Thymus (tissue), 11 donors: ENCODE measurements at regions not wholly inside any gene's neighbourhood (a gene's known extent, or its start where the extent isn't known, plus 50 kb on each side); places are given as distances from the start of the nearest gene placed in this dataset.

Source experiments
- DNase-seq, 9 donors: peaks; one replicate each; pipeline ENCODE4 v3.0.0-alpha.2; 2013; ENCODE audit warnings: low spot score in 9 of 9, low read depth in 6 of 9, missing footprints in 1 of 9
- H3K27ac ChIP-seq, 2 donors: one replicate each; pipeline ENCODE4 v1.5.1; 2013; ENCODE audit warnings: control low read depth in 1 of 2, low read depth in 1 of 2, low read length in 1 of 2, mild to moderate bottlenecking in 1 of 2, moderate library complexity in 1 of 2
- H3K27me3 ChIP-seq, 2 donors: one replicate each; pipeline ENCODE4 v1.5.1; 2013; ENCODE audit warnings: low read length in 1 of 2; ENCODE audit not compliant: control insufficient read depth in 2 of 2, insufficient read depth in 1 of 2
- H3K36me3 ChIP-seq, 2 donors: one replicate each; pipeline ENCODE4 v1.5.1; 2013; ENCODE audit warnings: low read length in 1 of 2, mild to moderate bottlenecking in 1 of 2, moderate library complexity in 1 of 2; ENCODE audit not compliant: control insufficient read depth in 2 of 2, insufficient read depth in 2 of 2
- H3K4me1 ChIP-seq, 2 donors: one replicate each; pipeline ENCODE4 v1.5.1; 2013; ENCODE audit warnings: low read length in 2 of 2; ENCODE audit not compliant: control insufficient read depth in 2 of 2, insufficient read depth in 2 of 2
- H3K4me3 ChIP-seq, 2 donors: one replicate each; pipeline ENCODE4 v1.5.1; 2013; ENCODE audit warnings: low read length in 2 of 2, control low read depth in 1 of 2, mild to moderate bottlenecking in 1 of 2
- H3K9me3 ChIP-seq, 2 donors: one replicate each; pipeline ENCODE4 v1.5.1; 2013; ENCODE audit warnings: low read length in 1 of 2, mild to moderate bottlenecking in 1 of 2; ENCODE audit not compliant: control insufficient read depth in 2 of 2, insufficient read depth in 1 of 2
- WGBS: extraction: QIAGEN DNeasy Blood & Tissue Kit; methylation state at CpG from one replicate; pipeline ENCODE4 v1.1.7; 2013; 5-methylcytosine and 5-hydroxymethylcytosine counted together
- donor health status: healthy.

DNA sequence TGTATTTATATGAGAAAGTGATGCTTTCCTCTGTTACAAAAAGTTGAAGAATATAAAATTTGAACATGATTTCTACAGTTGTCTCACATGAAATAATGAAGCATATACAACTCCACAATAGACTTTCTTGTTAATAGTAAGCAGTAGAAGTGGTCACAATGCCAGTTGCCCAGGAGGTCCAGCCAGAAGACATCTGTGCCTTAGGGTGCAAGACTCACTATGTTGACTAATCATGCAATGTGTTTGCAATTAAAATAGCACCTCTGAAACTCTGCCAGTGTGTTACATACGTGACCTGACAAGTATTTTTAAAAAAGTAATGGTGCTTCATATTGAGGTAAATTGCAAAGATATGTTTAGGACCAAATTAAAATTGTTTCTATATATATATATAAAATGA, 547.2 kb downstream of the ETV1 start:
- WGBS = 78% methylated on average over 1 of the region's 1 CpG
- H3K9me3 ChIP-seq = no peaks in the 10 kb centered on the region
- DNase-seq = no peak
- H3K36me3 ChIP-seq = no peaks in the 10 kb centered on the region
- H3K4me3 ChIP-seq = no peak overlapping the region
- no peak overlapping the region for H3K27ac ChIP-seq
- H3K27me3 ChIP-seq = no peaks in the 10 kb centered on the region
- H3K4me1 ChIP-seq = no peaks in the 10 kb centered on the region

DNA sequence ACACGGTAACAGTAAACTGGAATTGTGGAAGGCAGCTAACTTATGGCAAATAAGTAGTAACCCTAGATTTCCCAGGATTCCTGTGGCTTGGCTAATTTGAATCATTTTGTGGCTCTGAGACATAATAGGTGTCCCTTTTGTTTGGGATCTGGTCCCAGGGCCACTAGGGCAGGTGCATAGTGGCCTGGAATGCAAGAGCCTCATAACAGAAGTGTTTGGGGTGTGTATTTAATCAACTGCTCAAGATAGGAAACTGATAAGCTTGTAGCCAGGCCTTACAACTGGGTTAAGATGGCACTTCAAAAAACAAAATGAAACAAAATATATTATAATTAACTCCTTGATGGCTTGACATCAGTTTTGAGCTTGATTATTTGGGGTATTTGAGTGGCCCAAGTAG, 541.8 kb downstream of the ETV1 start:
- peaks cover 0 to 2% of the 10 kb centered on the region in 2 donors for H3K9me3 ChIP-seq
- 97% methylated on average over 1 of the region's 1 CpG for WGBS
- H3K36me3 ChIP-seq = no peaks in the 10 kb centered on the region
- no peaks in the 10 kb centered on the region for H3K27me3 ChIP-seq
- DNase-seq = no peak
- H3K4me3 ChIP-seq = no peak overlapping the region
- H3K27ac ChIP-seq = no peak overlapping the region
- no peaks in the 10 kb centered on the region for H3K4me1 ChIP-seq

DNA sequence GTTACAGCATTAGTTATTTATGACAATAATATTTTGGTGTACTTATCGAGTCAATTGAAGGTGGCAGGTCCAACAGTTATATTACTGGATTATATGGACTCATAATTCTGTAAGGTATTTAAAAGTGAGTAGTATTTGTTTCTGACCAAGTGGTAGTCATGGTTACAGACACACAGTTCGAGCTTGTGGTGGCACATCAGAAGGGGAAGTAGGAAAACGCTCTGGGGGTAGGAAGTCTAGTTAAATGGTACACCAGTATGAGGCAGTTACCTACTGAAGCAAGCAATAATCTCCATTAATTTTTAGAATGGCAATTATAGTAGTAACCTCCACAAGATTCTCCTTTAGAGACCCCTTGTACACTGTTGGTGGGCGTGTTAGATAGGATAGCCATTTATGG, 541.2 kb downstream of the ETV1 start:
- Histone ChIP-seq H3K4me1 (no peaks in the 10 kb centered on the region), H3K4me3 (no peak overlapping the region), H3K36me3 (no peaks in the 10 kb centered on the region), H3K9me3 (peaks cover 0 to 2% of the 10 kb centered on the region in 2 donors), H3K27me3 (no peaks in the 10 kb centered on the region), H3K27ac (no peak overlapping the region)
- 69% methylated on average over 4 of the region's 4 CpGs for WGBS
- no peak for DNase-seq

DNA sequence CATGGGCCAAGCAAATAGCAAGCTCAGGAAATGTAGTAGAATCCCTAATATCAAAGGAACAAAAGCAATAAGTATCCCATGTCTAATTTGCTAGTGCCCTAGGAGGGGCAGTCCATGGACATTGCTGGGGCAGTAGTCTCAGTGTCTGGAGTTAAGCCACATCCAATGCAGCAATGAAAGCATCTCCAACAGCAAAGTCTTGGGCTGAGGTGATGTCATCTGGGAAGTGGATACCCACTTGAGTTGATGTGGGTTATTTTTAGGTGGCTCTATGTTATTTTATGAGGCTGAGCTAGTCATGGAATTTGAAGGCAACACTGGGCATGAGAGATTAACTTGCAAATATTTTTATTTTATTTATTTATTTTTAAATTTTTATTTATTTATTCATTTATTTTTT, 540.0 kb downstream of the ETV1 start:
- Histone ChIP-seq H3K27me3 (no peaks in the 10 kb centered on the region), H3K27ac (no peak overlapping the region), H3K4me3 (no peak overlapping the region), H3K36me3 (no peaks in the 10 kb centered on the region), H3K9me3 (peaks cover 0 to 2% of the 10 kb centered on the region in 2 donors), H3K4me1 (no peaks in the 10 kb centered on the region)
- DNase-seq = no peak

DNA sequence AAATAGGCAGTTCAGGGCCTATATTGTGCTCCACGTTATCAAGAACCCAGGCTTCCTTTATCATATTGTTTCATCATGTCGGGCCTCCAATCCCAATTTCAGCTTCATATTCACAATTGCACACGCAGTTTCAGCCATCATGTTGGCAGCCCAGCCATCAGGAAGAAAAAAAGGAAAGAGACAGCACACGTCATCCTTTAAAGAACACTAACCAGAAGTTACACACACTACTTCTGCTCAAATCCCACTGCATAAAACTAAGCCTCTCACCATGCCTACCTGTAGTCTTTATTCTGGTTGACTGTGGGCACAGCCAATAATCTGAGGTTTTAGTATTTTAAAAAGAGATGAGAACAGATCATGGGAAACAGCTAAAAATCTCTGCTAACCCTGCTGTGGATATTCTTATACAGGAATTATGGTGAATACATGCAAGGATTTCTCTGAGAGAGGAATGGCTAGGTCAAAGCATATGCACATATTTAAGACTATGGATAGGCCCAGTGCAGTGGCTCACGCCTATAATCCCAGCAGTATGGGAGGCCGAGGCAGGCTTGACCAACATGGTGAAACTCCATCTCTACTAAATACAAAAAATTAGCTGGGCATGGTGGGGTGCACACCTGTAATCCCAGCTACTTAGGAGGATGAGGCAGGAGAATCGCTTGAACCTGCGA, 534.4 kb downstream of the ETV1 start:
- no peaks in the 10 kb centered on the region for H3K4me1 ChIP-seq
- H3K27me3 ChIP-seq = no peaks in the 10 kb centered on the region
- no peaks in the 10 kb centered on the region for H3K36me3 ChIP-seq
- H3K4me3 ChIP-seq = no peak overlapping the region
- 94% methylated on average over 8 of the region's 8 CpGs for WGBS
- H3K9me3 ChIP-seq = peaks cover 0 to 2% of the 10 kb centered on the region in 2 donors
- DNase-seq = no peak
- H3K27ac ChIP-seq = no peak overlapping the region

DNA sequence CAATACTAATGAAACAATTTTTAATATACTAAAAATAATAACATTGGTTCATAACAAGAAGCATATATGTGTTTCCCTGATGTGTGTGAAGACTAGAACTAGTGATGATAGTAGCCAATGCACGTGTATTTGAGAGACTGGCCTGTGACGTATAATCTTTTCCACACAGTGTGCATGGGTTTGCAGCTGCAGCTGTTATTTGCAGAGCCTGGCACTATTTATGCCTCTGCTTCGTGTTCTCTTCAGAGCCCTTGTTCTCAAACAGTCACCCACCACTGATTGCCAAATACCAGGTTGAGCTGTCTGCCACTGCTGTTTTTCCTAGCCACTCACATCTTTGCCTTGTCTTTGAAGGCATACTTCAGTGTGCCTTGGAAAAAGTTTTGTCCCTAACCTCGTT, 531.7 kb downstream of the ETV1 start:
- no peak overlapping the region for H3K4me3 ChIP-seq
- no peaks in the 10 kb centered on the region for H3K9me3 ChIP-seq
- 84% methylated on average over 4 of the region's 4 CpGs for WGBS
- H3K4me1 ChIP-seq = no peaks in the 10 kb centered on the region
- H3K27me3 ChIP-seq = no peaks in the 10 kb centered on the region
- no peak for DNase-seq
- H3K27ac ChIP-seq = no peak overlapping the region
- no peaks in the 10 kb centered on the region for H3K36me3 ChIP-seq

DNA sequence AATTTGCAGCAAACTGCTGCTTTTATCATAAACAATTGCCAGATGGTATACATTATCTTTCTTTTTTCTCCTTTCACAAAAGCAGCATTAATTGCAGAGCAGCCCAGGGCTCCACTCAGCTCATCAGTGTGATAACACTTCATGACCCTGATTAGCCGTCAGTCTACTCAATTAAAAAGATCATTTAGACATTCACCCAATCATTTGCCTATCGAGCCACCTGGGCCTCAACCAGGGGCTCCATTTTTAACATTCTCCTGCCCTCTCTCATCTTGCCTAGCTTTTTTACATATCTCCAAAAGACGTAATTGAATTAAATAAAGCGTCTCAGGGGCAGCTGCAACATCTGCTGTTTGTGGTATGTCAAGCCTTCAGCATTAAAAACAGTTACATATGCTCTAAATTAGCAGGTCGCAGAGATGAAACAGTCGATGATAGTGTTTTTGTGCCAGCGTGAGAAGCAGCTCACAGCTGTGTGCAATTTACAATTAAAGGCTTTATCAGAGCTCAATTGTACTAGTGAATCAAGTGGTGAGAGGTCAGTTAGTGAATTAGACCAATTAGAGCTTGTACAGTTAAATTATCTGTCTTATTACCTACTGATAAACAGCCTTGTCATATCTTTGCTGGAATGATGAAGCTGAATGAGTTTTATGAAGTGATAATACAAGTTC, 522.5 kb downstream of the ETV1 start:
- H3K36me3 ChIP-seq = no peaks in the 10 kb centered on the region
- H3K27me3 ChIP-seq = no peaks in the 10 kb centered on the region
- no peak overlapping the region for H3K4me3 ChIP-seq
- no peaks in the 10 kb centered on the region for H3K9me3 ChIP-seq
- WGBS = 93% methylated on average over 7 of the region's 7 CpGs
- DNase-seq = no peak
- H3K4me1 ChIP-seq = no peaks in the 10 kb centered on the region
- H3K27ac ChIP-seq = no peak overlapping the region

DNA sequence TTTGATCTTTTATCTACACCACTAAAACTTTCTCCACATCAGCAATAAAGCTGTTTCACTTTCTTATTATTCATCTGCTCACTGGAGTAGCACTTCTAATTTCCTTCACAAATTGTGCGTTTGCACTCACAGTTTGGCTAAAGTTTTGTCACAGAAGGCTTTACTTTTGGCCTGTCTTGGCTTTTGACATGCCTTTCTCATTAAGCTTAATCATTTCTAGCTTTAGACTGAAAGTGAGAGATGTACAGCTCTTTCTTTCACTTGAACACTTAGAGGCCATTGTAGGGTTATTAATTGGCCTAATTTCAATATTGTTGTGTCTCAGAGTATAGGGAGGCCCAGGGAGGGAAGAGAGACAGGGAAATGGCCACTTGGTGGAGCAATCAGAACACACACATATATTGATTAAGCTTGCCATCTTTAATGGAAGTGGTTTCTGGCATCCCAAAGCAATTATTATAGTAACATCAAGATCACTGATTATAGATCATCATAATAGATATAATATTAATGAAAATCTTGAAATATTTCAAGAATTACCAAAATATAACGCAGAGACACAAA, 512.5 kb downstream of the ETV1 start:
- H3K27ac ChIP-seq = no peak overlapping the region
- H3K36me3 ChIP-seq = no peaks in the 10 kb centered on the region
- H3K27me3 ChIP-seq = no peaks in the 10 kb centered on the region
- DNase-seq = no peak
- H3K4me3 ChIP-seq = no peak overlapping the region
- H3K9me3 ChIP-seq = no peaks in the 10 kb centered on the region
- 96% methylated on average over 2 of the region's 2 CpGs for WGBS
- H3K4me1 ChIP-seq = no peaks in the 10 kb centered on the region

DNA sequence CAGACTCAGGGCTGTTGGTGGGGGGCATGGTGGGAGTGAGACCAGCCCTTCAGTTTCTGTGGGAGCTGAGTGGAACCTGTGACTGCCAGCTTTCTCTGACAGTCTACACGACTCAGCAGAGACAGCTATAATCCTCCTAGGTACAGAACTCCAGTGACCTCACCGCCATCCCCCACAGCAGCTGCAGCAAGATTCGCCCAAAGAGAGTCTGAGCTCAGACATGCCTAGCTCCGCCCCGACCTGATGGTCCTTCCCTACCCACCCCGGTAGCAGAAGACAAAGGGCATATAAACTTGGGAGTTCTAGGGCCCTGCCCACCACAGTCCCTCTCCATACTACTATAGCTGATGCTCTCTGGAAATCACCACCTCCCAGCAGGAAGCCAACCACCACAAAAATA, 500.1 kb downstream of the ETV1 start:
- Histone ChIP-seq H3K27me3 (no peaks in the 10 kb centered on the region), H3K9me3 (peaks cover 0 to 17% of the 10 kb centered on the region in 2 donors), H3K27ac (no peak overlapping the region), H3K4me3 (no peak overlapping the region), H3K36me3 (no peaks in the 10 kb centered on the region), H3K4me1 (no peaks in the 10 kb centered on the region)
- WGBS = 95% methylated on average over 6 of the region's 6 CpGs
- no peak for DNase-seq
